ENCODE measurements at regions not wholly inside any gene's neighbourhood (a gene's known extent, or its start where the extent isn't known, plus 50 kb on each side); places are given as distances from the start of the nearest gene placed in this dataset.

GRCh38 chr18:56455141-56455540 lies 183.3 kb downstream of the TXNL1 start:
- Mint-ChIP-seq H3K27ac (no peak overlapping the region), H3K9me3 (no peaks in the 10 kb centered on the region), H3K36me3 (no peaks in the 10 kb centered on the region), H3K4me3 (no peak overlapping the region), H3K27me3 (peaks cover 2 to 19% of the 10 kb centered on the region in 2 donors), H3K4me1 (no peaks in the 10 kb centered on the region)
- H3K9me3 ChIP-seq: no peaks in the 10 kb centered on the region
- no peak overlapping the region for H3K4me3 ChIP-seq (ENCODE audit: control insufficient read depth in 1 of 2, extremely low read depth in 1 of 2, low read length in 1 of 2)
- H3K27me3 ChIP-seq (replicated peaks in 1 of 2; ENCODE audit: control insufficient read depth in 2 of 2, extremely low read depth in 1 of 2, insufficient read depth in 2 of 2, low read length in 1 of 2): no peaks in the 10 kb centered on the region
- no peak for ATAC-seq (replicated peaks in 1 of 4)
- H3K36me3 ChIP-seq (ENCODE audit: control insufficient read depth in 2 of 2, extremely low read depth in 1 of 2, insufficient read depth in 1 of 2, low read length in 1 of 2): no peaks in the 10 kb centered on the region
- H3K4me1 ChIP-seq (ENCODE audit: control insufficient read depth in 1 of 2, extremely low read depth in 1 of 2, insufficient read depth in 2 of 2, low read length in 2 of 2): no peaks in the 10 kb centered on the region
- 100% methylated on average over 1 of the region's 2 CpGs for WGBS (ENCODE audit: insufficient coverage)
- ChIA-PET CTCF (no interaction called here), POLR2A (no interaction called here)
- no peak for DNase-seq
- H3K27ac ChIP-seq (ENCODE audit: low read length): no peak overlapping the region

DNA sequence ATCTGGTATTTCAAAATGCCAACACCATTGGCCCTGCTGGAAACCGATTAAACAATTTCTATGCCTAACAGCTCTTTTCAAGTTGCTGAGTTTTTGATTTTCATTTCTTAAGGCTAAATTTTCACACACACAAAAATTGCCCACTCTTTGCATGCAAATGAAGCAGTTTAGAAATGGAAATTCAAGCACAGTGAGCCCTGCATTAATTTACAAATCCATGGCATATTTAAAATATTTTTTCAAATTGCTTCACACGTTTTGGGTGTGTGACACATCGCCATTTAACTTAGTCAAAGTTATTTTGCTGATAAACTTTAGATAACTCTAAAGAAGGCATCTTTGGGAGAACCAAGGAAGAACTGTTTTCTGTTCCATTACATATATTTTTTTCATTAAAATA lies 184.8 kb downstream of the TXNL1 start:
- H3K36me3 ChIP-seq (ENCODE audit: control insufficient read depth in 2 of 2, extremely low read depth in 1 of 2, insufficient read depth in 1 of 2, low read length in 1 of 2): no peaks in the 10 kb centered on the region
- DNase-seq (no peak), ATAC-seq (replicated peaks in 1 of 4) (no peak)
- Mint-ChIP-seq H3K4me1 (no peaks in the 10 kb centered on the region), H3K4me3 (no peak overlapping the region), H3K36me3 (no peaks in the 10 kb centered on the region), H3K27me3 (peaks cover 2 to 12% of the 10 kb centered on the region in 2 donors), H3K27ac (no peak overlapping the region), H3K9me3 (no peaks in the 10 kb centered on the region)
- ChIA-PET CTCF (no interaction called here), POLR2A (no interaction called here)
- H3K27me3 ChIP-seq (replicated peaks in 1 of 2; ENCODE audit: control insufficient read depth in 2 of 2, extremely low read depth in 1 of 2, insufficient read depth in 2 of 2, low read length in 1 of 2): no peaks in the 10 kb centered on the region
- H3K9me3 ChIP-seq: no peaks in the 10 kb centered on the region
- no peaks in the 10 kb centered on the region for H3K4me1 ChIP-seq (ENCODE audit: control insufficient read depth in 1 of 2, extremely low read depth in 1 of 2, insufficient read depth in 2 of 2, low read length in 2 of 2)
- no peak overlapping the region for H3K4me3 ChIP-seq (ENCODE audit: control insufficient read depth in 1 of 2, extremely low read depth in 1 of 2, low read length in 1 of 2)
- no CpG with 5 or more reads among the region's 3 CpGs for WGBS (ENCODE audit: insufficient coverage)
- H3K27ac ChIP-seq (ENCODE audit: low read length): no peak overlapping the region

- POLR2A ChIA-PET: no interaction called here
- no peak overlapping the region for H3K27ac Mint-ChIP-seq
- no peaks in the 10 kb centered on the region for H3K36me3 Mint-ChIP-seq
Measured at GRCh38 chr18:56451188-56451587, 187.2 kb downstream of the TXNL1 start.

GRCh38 chr18:56448751-56449150 lies 189.6 kb downstream of the TXNL1 start:
- Histone ChIP-seq H3K27ac (ENCODE audit: low read length) (no peak overlapping the region), H3K9me3 (no peaks in the 10 kb centered on the region), H3K4me3 (ENCODE audit: control insufficient read depth in 1 of 2, extremely low read depth in 1 of 2, low read length in 1 of 2) (no peak overlapping the region), H3K27me3 (replicated peaks in 1 of 2; ENCODE audit: control insufficient read depth in 2 of 2, extremely low read depth in 1 of 2, insufficient read depth in 2 of 2, low read length in 1 of 2) (no peaks in the 10 kb centered on the region), H3K4me1 (ENCODE audit: control insufficient read depth in 1 of 2, extremely low read depth in 1 of 2, insufficient read depth in 2 of 2, low read length in 2 of 2) (no peaks in the 10 kb centered on the region), H3K36me3 (ENCODE audit: control insufficient read depth in 2 of 2, extremely low read depth in 1 of 2, insufficient read depth in 1 of 2, low read length in 1 of 2) (no peaks in the 10 kb centered on the region)
- POLR2A ChIA-PET: no interaction called here
- H3K4me3 Mint-ChIP-seq: no peak overlapping the region
- no peak overlapping the region for H3K27ac Mint-ChIP-seq
- H3K9me3 Mint-ChIP-seq: no peaks in the 10 kb centered on the region
- ATAC-seq (replicated peaks in 1 of 4) (no peak), DNase-seq (no peak)
- H3K27me3 Mint-ChIP-seq: peaks cover 2 to 5% of the 10 kb centered on the region in 2 donors
- H3K36me3 Mint-ChIP-seq: no peaks in the 10 kb centered on the region
- no peaks in the 10 kb centered on the region for H3K4me1 Mint-ChIP-seq
- WGBS (ENCODE audit: insufficient coverage): 79% methylated on average over 4 of the region's 5 CpGs
- CTCF ChIA-PET: no interaction called here

More at GRCh38 chr18:56451188-56451587, 187.2 kb downstream of the TXNL1 start:
- Histone ChIP-seq H3K4me1 (ENCODE audit: control insufficient read depth in 1 of 2, extremely low read depth in 1 of 2, insufficient read depth in 2 of 2, low read length in 2 of 2) (no peaks in the 10 kb centered on the region), H3K27me3 (replicated peaks in 1 of 2; ENCODE audit: control insufficient read depth in 2 of 2, extremely low read depth in 1 of 2, insufficient read depth in 2 of 2, low read length in 1 of 2) (no peaks in the 10 kb centered on the region), H3K27ac (ENCODE audit: low read length) (no peak overlapping the region), H3K4me3 (ENCODE audit: control insufficient read depth in 1 of 2, extremely low read depth in 1 of 2, low read length in 1 of 2) (no peak overlapping the region), H3K9me3 (no peaks in the 10 kb centered on the region), H3K36me3 (ENCODE audit: control insufficient read depth in 2 of 2, extremely low read depth in 1 of 2, insufficient read depth in 1 of 2, low read length in 1 of 2) (no peaks in the 10 kb centered on the region)
- CTCF ChIA-PET: no interaction called here
- ATAC-seq (replicated peaks in 1 of 4): no peak
- Mint-ChIP-seq H3K4me1 (no peaks in the 10 kb centered on the region), H3K9me3 (no peaks in the 10 kb centered on the region), H3K4me3 (no peak overlapping the region), H3K27me3 (peaks cover 2 to 12% of the 10 kb centered on the region in 2 donors)
- DNase-seq: no peak
- WGBS (ENCODE audit: insufficient coverage): no CpG with 5 or more reads among the region's 1 CpG

DNA sequence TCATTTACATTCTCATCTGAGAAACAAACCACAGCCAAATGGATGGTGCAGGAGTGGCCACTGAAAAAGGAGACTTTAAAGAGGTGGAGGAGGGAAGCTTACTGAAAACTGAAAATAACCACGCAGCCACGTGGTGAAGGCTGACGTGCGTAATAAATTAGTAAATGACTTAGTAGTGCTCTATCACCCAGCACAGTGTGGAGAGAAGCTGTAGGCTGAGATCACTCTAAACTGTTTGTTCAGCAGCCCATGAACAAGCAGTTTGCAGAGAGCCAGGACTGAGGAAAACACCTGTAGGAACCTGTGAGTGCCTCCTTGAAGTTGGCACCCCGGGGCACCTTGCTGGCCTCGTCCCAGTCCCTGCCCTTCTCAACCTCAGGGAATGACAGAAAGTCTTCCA lies 193.0 kb downstream of the TXNL1 start:
- Histone ChIP-seq H3K36me3 (ENCODE audit: control insufficient read depth in 2 of 2, extremely low read depth in 1 of 2, insufficient read depth in 1 of 2, low read length in 1 of 2) (no peaks in the 10 kb centered on the region), H3K27ac (ENCODE audit: low read length) (no peak overlapping the region), H3K27me3 (replicated peaks in 1 of 2; ENCODE audit: control insufficient read depth in 2 of 2, extremely low read depth in 1 of 2, insufficient read depth in 2 of 2, low read length in 1 of 2) (no peaks in the 10 kb centered on the region), H3K4me3 (ENCODE audit: control insufficient read depth in 1 of 2, extremely low read depth in 1 of 2, low read length in 1 of 2) (no peak overlapping the region), H3K4me1 (ENCODE audit: control insufficient read depth in 1 of 2, extremely low read depth in 1 of 2, insufficient read depth in 2 of 2, low read length in 2 of 2) (no peaks in the 10 kb centered on the region), H3K9me3 (no peaks in the 10 kb centered on the region)
- no peak overlapping the region for H3K27ac Mint-ChIP-seq
- H3K9me3 Mint-ChIP-seq: peaks cover 3 to 12% (median 4%) of the 10 kb centered on the region in 3 donors
- WGBS (ENCODE audit: insufficient coverage): 55% methylated on average over 6 of the region's 6 CpGs
- no peaks in the 10 kb centered on the region for H3K4me1 Mint-ChIP-seq
- no peaks in the 10 kb centered on the region for H3K27me3 Mint-ChIP-seq
- ATAC-seq (replicated peaks in 1 of 4) (no peak), DNase-seq (no peak)
- H3K4me3 Mint-ChIP-seq: no peak overlapping the region
- no peaks in the 10 kb centered on the region for H3K36me3 Mint-ChIP-seq
- POLR2A ChIA-PET: no interaction called here
- CTCF ChIA-PET: no interaction called here

GRCh38 chr18:56444201-56444600 lies 194.2 kb downstream of the TXNL1 start:
- no peak overlapping the region for H3K27ac Mint-ChIP-seq
- H3K36me3 ChIP-seq (ENCODE audit: control insufficient read depth in 2 of 2, extremely low read depth in 1 of 2, insufficient read depth in 1 of 2, low read length in 1 of 2): no peaks in the 10 kb centered on the region
- H3K27me3 Mint-ChIP-seq: no peaks in the 10 kb centered on the region
- no peak for ATAC-seq (replicated peaks in 1 of 4)
- ChIA-PET CTCF (no interaction called here), POLR2A (no interaction called here)
- no peak overlapping the region for H3K27ac ChIP-seq (ENCODE audit: low read length)
- H3K4me3 Mint-ChIP-seq: no peak overlapping the region
- no peaks in the 10 kb centered on the region for H3K9me3 ChIP-seq
- no peaks in the 10 kb centered on the region for H3K4me1 ChIP-seq (ENCODE audit: control insufficient read depth in 1 of 2, extremely low read depth in 1 of 2, insufficient read depth in 2 of 2, low read length in 2 of 2)
- peaks cover 3 to 12% (median 4%) of the 10 kb centered on the region in 3 donors for H3K9me3 Mint-ChIP-seq
- DNase-seq: no peak
- H3K4me3 ChIP-seq (ENCODE audit: control insufficient read depth in 1 of 2, extremely low read depth in 1 of 2, low read length in 1 of 2): no peak overlapping the region
- WGBS (ENCODE audit: insufficient coverage): no CpG with 5 or more reads among the region's 3 CpGs
- no peaks in the 10 kb centered on the region for H3K27me3 ChIP-seq (replicated peaks in 1 of 2; ENCODE audit: control insufficient read depth in 2 of 2, extremely low read depth in 1 of 2, insufficient read depth in 2 of 2, low read length in 1 of 2)
- H3K36me3 Mint-ChIP-seq: no peaks in the 10 kb centered on the region
- no peaks in the 10 kb centered on the region for H3K4me1 Mint-ChIP-seq

DNA sequence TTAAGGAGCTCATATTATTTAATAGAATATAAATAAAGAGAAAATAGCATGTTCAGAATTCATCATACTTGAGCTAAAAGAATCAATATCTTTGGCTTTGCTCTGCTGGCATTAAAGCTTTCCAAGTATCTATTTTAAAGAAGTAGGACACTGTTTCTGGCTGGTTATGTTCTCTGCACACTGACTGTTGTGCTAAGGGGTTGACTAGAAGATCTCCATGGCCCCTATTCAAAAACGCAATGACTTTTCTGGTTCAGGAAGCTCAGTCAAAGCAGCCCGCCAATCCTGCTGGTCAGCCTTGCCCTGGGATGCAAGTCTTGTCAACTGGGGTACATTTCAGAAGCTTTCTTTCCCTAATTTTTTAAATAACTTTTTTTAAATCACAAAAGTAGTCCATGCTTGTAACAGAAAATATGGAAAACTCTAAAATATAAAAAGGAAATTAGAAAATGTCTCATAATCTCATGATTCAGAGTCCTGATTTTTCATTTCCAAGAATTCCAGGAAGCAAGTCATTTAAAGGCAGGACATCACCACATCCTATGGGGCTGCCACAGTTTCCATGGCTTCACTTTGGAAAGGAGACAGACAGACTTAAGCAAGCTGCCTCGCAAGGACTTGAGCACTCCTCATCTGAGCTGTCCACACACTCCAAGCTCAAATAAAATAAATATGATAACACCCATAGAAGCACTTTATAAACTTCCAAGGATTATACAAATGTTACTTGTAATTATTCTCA lies 195.1 kb downstream of the TXNL1 start:
- no peak for DNase-seq
- Mint-ChIP-seq H3K4me3 (no peak overlapping the region), H3K27me3 (no peaks in the 10 kb centered on the region), H3K27ac (no peak overlapping the region), H3K4me1 (no peaks in the 10 kb centered on the region), H3K36me3 (no peaks in the 10 kb centered on the region), H3K9me3 (peaks cover 3 to 12% (median 4%) of the 10 kb centered on the region in 3 donors)
- WGBS (ENCODE audit: insufficient coverage): no CpG with 5 or more reads among the region's 3 CpGs
- Histone ChIP-seq H3K9me3 (no peaks in the 10 kb centered on the region), H3K36me3 (ENCODE audit: control insufficient read depth in 2 of 2, extremely low read depth in 1 of 2, insufficient read depth in 1 of 2, low read length in 1 of 2) (no peaks in the 10 kb centered on the region), H3K4me3 (ENCODE audit: control insufficient read depth in 1 of 2, extremely low read depth in 1 of 2, low read length in 1 of 2) (no peak overlapping the region), H3K4me1 (ENCODE audit: control insufficient read depth in 1 of 2, extremely low read depth in 1 of 2, insufficient read depth in 2 of 2, low read length in 2 of 2) (no peaks in the 10 kb centered on the region), H3K27ac (ENCODE audit: low read length) (no peak overlapping the region), H3K27me3 (replicated peaks in 1 of 2; ENCODE audit: control insufficient read depth in 2 of 2, extremely low read depth in 1 of 2, insufficient read depth in 2 of 2, low read length in 1 of 2) (no peaks in the 10 kb centered on the region)
- no peak for ATAC-seq (replicated peaks in 1 of 4)
- POLR2A ChIA-PET: no interaction called here
- CTCF ChIA-PET: no interaction called here
